CD4-positive, alpha-beta T cell treated with Interleukin-4 for 1 hour (primary cell): ENCODE measurements at regions not wholly inside any gene's neighbourhood (a gene's known extent, or its start where the extent isn't known, plus 50 kb on each side); places are given as distances from the start of the nearest gene placed in this dataset.

Experiments used
- DNase-seq, 2 donors: peaks; one replicate each; pipeline ENCODE4 v3.0.0-alpha.2; 2020 to 2022

- no peak for DNase-seq
Observed at GRCh38 chr14:76607510-76607909, 153.8 kb upstream of the VASH1 start.

GRCh38 chr14:76612654-76613053 is 148.6 kb upstream of the VASH1 start:
- DNase-seq, result no peak

- DNase-seq, result no peak
Observed at GRCh38 chr14:76613616-76614015, 147.7 kb upstream of the VASH1 start.

- DNase-seq, result no peak
Observed at GRCh38 chr14:76615331-76615730, 145.9 kb upstream of the VASH1 start.

- no peak for DNase-seq
Observed at GRCh38 chr14:76617440-76617839, 143.8 kb upstream of the VASH1 start.

- no peak for DNase-seq
Observed at GRCh38 chr14:76636602-76637001, 124.7 kb upstream of the VASH1 start.

- no peak for DNase-seq
Observed at GRCh38 chr14:76638841-76639240, 122.4 kb upstream of the VASH1 start.

- no peak for DNase-seq
Observed at GRCh38 chr14:76639606-76640229, 121.5 kb upstream of the VASH1 start.

- no peak for DNase-seq
Observed at GRCh38 chr14:76640923-76641395, 120.3 kb upstream of the VASH1 start.

- DNase-seq, result no peak
Observed at GRCh38 chr14:76641541-76641940, 119.7 kb upstream of the VASH1 start.

GRCh38 chr14:76643887-76644286 is 117.4 kb upstream of the VASH1 start:
- no peak for DNase-seq

- DNase-seq, result no peak
Observed at GRCh38 chr14:76644855-76645518, 116.3 kb upstream of the VASH1 start.

GRCh38 chr14:76647697-76648298 is 113.5 kb upstream of the VASH1 start:
- DNase-seq, result peak; percentile 15 to 29

- no peak for DNase-seq
Observed at GRCh38 chr14:76651410-76652055, 109.7 kb upstream of the VASH1 start.

- no peak for DNase-seq
Observed at GRCh38 chr14:76653875-76654572, 107.2 kb upstream of the VASH1 start.

GRCh38 chr14:76654573-76655108 is 106.6 kb upstream of the VASH1 start:
- no peak for DNase-seq

- DNase-seq, result no peak
Observed at GRCh38 chr14:76655331-76655730, 105.9 kb upstream of the VASH1 start.

GRCh38 chr14:76656592-76656991 is 104.7 kb upstream of the VASH1 start:
- no peak for DNase-seq

GRCh38 chr14:76657404-76657803 is 103.9 kb upstream of the VASH1 start:
- DNase-seq, result no peak

- DNase-seq, result no peak
Observed at GRCh38 chr14:76657846-76658245, 103.4 kb upstream of the VASH1 start.

GRCh38 chr14:76662580-76662979 is 98.7 kb upstream of the VASH1 start:
- DNase-seq, result no peak

GRCh38 chr14:76664790-76665189 is 96.5 kb upstream of the VASH1 start:
- DNase-seq, result no peak

- no peak for DNase-seq
Observed at GRCh38 chr14:76666746-76667145, 94.5 kb upstream of the VASH1 start.
